Neural cell (in vitro differentiated cells): ENCODE measurements at regions not wholly inside any gene's neighbourhood (a gene's known extent, or its start where the extent isn't known, plus 50 kb on each side); places are given as distances from the start of the nearest gene placed in this dataset.

Source experiments
- H2AFZ ChIP-seq: fragments of 200-600, 300-800 bp; sonication (generic), shearing (Covaris generic); 2 replicates; pipeline ENCODE4 v1.6.0; 2014; ENCODE audit warnings: low read depth, mild to moderate bottlenecking, antibody characterized with exemption, low read length, moderate library complexity
- H3F3A ChIP-seq: fragments of 200-600 bp; shearing (Covaris generic); 2 replicates; pipeline ENCODE4 v1.6.1; 2016; ENCODE audit warnings: mild to moderate bottlenecking, moderate library complexity, mixed read lengths, antibody characterized with exemption, low read length; ENCODE audit not compliant: insufficient read depth, poor library complexity, severe bottlenecking
- H3K27ac ChIP-seq: fragments of 200-600, 300-800 bp; sonication (generic), shearing (Covaris generic); 2 replicates; pipeline ENCODE4 v1.5.1; 2014; ENCODE audit warnings: mild to moderate bottlenecking, low read length, moderate library complexity
- H3K27me3 ChIP-seq: fragments of 300-800, 200-600 bp; sonication (generic), shearing (Covaris generic); 2 replicates; pipeline ENCODE4 v1.6.0; 2014; ENCODE audit warnings: mild to moderate bottlenecking, low read depth, low read length, moderate library complexity; ENCODE audit not compliant: insufficient read depth
- H3K36me3 ChIP-seq: fragments of 300-800, 200-600 bp; sonication (generic), shearing (Covaris generic); 2 replicates; pipeline ENCODE4 v1.5.1; 2014; ENCODE audit warnings: mild to moderate bottlenecking, antibody characterized with exemption, low read length, moderate library complexity; ENCODE audit not compliant: insufficient read depth
- H3K4me2 ChIP-seq: fragments of 300-800, 200-600 bp; sonication (generic), shearing (Covaris generic); 2 replicates; pipeline ENCODE4 v1.6.0; 2014; ENCODE audit warnings: mild to moderate bottlenecking, low read length
- H3K4me3 ChIP-seq: fragments of 300-800, 200-600 bp; sonication (generic), shearing (Covaris generic); 2 replicates; pipeline ENCODE4 v1.5.1; 2014; ENCODE audit warnings: mild to moderate bottlenecking, low read length, moderate library complexity
- H3K79me2 ChIP-seq: fragments of 200-600 bp; shearing (Covaris generic); replicated peaks from 2 replicates; pipeline ENCODE4 v1.6.0; 2014; ENCODE audit warnings: mild to moderate bottlenecking, low read length, moderate library complexity; ENCODE audit not compliant: insufficient read depth
- H3K9ac ChIP-seq: fragments of 300-800, 200-600 bp; sonication (generic), shearing (Covaris generic); 2 replicates; pipeline ENCODE4 v1.6.1; 2016; ENCODE audit warnings: mild to moderate bottlenecking, low read length, mixed read lengths
- H3K9me2 ChIP-seq: fragments of 200-600 bp; shearing (Covaris generic); 2 replicates; pipeline ENCODE4 v1.6.1; 2016; ENCODE audit warnings: mild to moderate bottlenecking, low read length, mixed read lengths; ENCODE audit not compliant: insufficient read depth
- H3K9me3 ChIP-seq: fragments of 200-600, 300-800 bp; sonication (generic), shearing (Covaris generic); 2 replicates; pipeline ENCODE4 v1.6.1; 2016; ENCODE audit warnings: mild to moderate bottlenecking, mixed run types, low read length, moderate library complexity, mixed read lengths
- H4K20me1 ChIP-seq: fragments of 200-600 bp; shearing (Covaris generic); 2 replicates; pipeline ENCODE4 v1.6.1; 2016; ENCODE audit warnings: mild to moderate bottlenecking, mixed run types; ENCODE audit not compliant: insufficient read depth
- CTCF ChIP-seq: fragments of 450-650 bp; IDR thresholded peaks from 2 replicates; pipeline ENCODE4 v1.5.1; 2014; ENCODE audit warnings: antibody characterized with exemption, mild to moderate bottlenecking, moderate library complexity; ENCODE audit not compliant: poor library complexity, severe bottlenecking
- EP300 ChIP-seq: fragments of 450-650 bp; conservative IDR thresholded peaks from 2 replicates; pipeline ENCODE4 v1.6.1; 2014; ENCODE audit warnings: antibody characterized with exemption, mild to moderate bottlenecking, moderate library complexity; ENCODE audit not compliant: poor library complexity, severe bottlenecking
- EZH2 ChIP-seq: fragments of 200-600, 300-800 bp; shearing (Covaris generic), sonication (generic); IDR thresholded peaks from 2 replicates; pipeline ENCODE4 v1.6.1; 2014; ENCODE audit warnings: antibody characterized with exemption, low read length, borderline replicate concordance, mild to moderate bottlenecking; ENCODE audit not compliant: insufficient read depth, poor library complexity, severe bottlenecking
- MXI1 ChIP-seq: fragments of 450-650 bp; conservative IDR thresholded peaks from 2 replicates; pipeline ENCODE4 v1.6.1; 2014; ENCODE audit warnings: antibody characterized with exemption, mild to moderate bottlenecking; ENCODE audit not compliant: poor library complexity, severe bottlenecking
- POLR2AphosphoS5 ChIP-seq: IDR thresholded peaks from 2 replicates; pipeline ENCODE4 v1.6.1; 2012
- RAD21 ChIP-seq: fragments of 450-650 bp; conservative IDR thresholded peaks from 2 replicates; pipeline ENCODE4 v1.6.1; 2014; ENCODE audit warnings: antibody characterized with exemption, mild to moderate bottlenecking, moderate library complexity
- REST ChIP-seq: IDR thresholded peaks from 2 replicates; pipeline ENCODE4 v1.6.1; 2012; ENCODE audit warnings: borderline replicate concordance
- SMC3 ChIP-seq: fragments of 450-650 bp; conservative IDR thresholded peaks from 2 replicates; pipeline ENCODE4 v1.6.1; 2014; ENCODE audit warnings: antibody characterized with exemption, mild to moderate bottlenecking, moderate library complexity; ENCODE audit not compliant: poor library complexity
- TAF1 ChIP-seq: IDR thresholded peaks from 2 replicates; pipeline ENCODE4 v1.6.1; 2012; ENCODE audit warnings: low read depth

- TF ChIP-seq REST: no peak
Observed at GRCh38 chr2:105158002-105158401, 83.5 kb upstream of the GPR45 start (continued).

GRCh38 chr2:105166688-105167087 is 74.9 kb upstream of the GPR45 start:
- H3K27ac ChIP-seq: no peak overlapping the region
- no peak for TF ChIP-seq TAF1
- peak; percentile 16 for TF ChIP-seq POLR2AphosphoS5
- no peak for TF ChIP-seq MXI1
- no peak for TF ChIP-seq REST
- H2AFZ ChIP-seq: no peak overlapping the region
- H3K4me2 ChIP-seq: no peak overlapping the region
- H3K36me3 ChIP-seq: no peaks in the 10 kb centered on the region
- H3F3A ChIP-seq: no peaks in the 10 kb centered on the region
- H3K27me3 ChIP-seq: peaks cover 5% of the 10 kb centered on the region
- no peak overlapping the region for H3K4me3 ChIP-seq
- no peaks in the 10 kb centered on the region for H3K79me2 ChIP-seq
- H3K9me3 ChIP-seq: no peaks in the 10 kb centered on the region
- H3K9ac ChIP-seq: no peak overlapping the region
- H3K9me2 ChIP-seq: no peaks in the 10 kb centered on the region
- H4K20me1 ChIP-seq: no peaks in the 10 kb centered on the region

- Histone ChIP-seq H3K9me2 (no peaks in the 10 kb centered on the region), H3K36me3 (no peaks in the 10 kb centered on the region), H3K4me3 (no peak overlapping the region), H3K9me3 (no peaks in the 10 kb centered on the region), H3F3A (no peaks in the 10 kb centered on the region), H2AFZ (no peak overlapping the region), H3K27me3 (peaks cover 5% of the 10 kb centered on the region), H3K79me2 (no peaks in the 10 kb centered on the region), H3K27ac (no peak overlapping the region), H4K20me1 (no peaks in the 10 kb centered on the region), H3K4me2 (no peak overlapping the region), H3K9ac (no peak overlapping the region)
- TF ChIP-seq SMC3 (no peak), CTCF (no peak), TAF1 (no peak), POLR2AphosphoS5 (no peak), EZH2 (no peak), REST (no peak), RAD21 (no peak), MXI1 (no peak), EP300 (no peak)
Observed at GRCh38 chr2:105168543-105168942, 73.0 kb upstream of the GPR45 start.
